PFSK-1 (cell line): ENCODE measurements at regions not wholly inside any gene's neighbourhood (a gene's known extent, or its start where the extent isn't known, plus 50 kb on each side); places are given as distances from the start of the nearest gene placed in this dataset.

Experiments used
- POLR2AphosphoS5 ChIP-seq: IDR thresholded peaks from 2 replicates; pipeline ENCODE4 v1.6.1; 2012; ENCODE audit warnings: low read depth, mild to moderate bottlenecking, control low read depth, low read length, moderate library complexity
- TAF1 ChIP-seq: IDR thresholded peaks from 2 replicates; pipeline ENCODE4 v1.6.1; 2012; ENCODE audit warnings: low read length, control low read depth, borderline replicate concordance; ENCODE audit not compliant: insufficient read depth

GRCh38 chr7:85285527-85285926 lies 98.7 kb upstream of the SEMA3D start:
- TF ChIP-seq POLR2AphosphoS5 = no peak
- no peak for TF ChIP-seq TAF1
